SK-N-SH (cell line): ENCODE measurements at regions not wholly inside any gene's neighbourhood (a gene's known extent, or its start where the extent isn't known, plus 50 kb on each side); places are given as distances from the start of the nearest gene placed in this dataset.

Source experiments
- RAD21 ChIP-seq: IDR thresholded peaks from 2 replicates; pipeline ENCODE4 v1.6.1; 2012; ENCODE audit warnings: mild to moderate bottlenecking, low read length
- SMC3 ChIP-seq: IDR thresholded peaks from 2 replicates; pipeline ENCODE4 v1.6.1; 2012; ENCODE audit warnings: low read depth, low read length, improper control_type of control experiment
- TEAD4 ChIP-seq: IDR thresholded peaks from 2 replicates; pipeline ENCODE4 v1.4.0; 2012; ENCODE audit warnings: mild to moderate bottlenecking, borderline replicate concordance; ENCODE audit not compliant: insufficient read depth
- TF ChIP-seq, protein P1 (sequence below): fragments of 200-600 bp; sonication (generic); IDR thresholded peaks from 2 replicates; pipeline ENCODE4 v1.6.1; 2017; ENCODE audit warnings: antibody characterized with exemption, mild to moderate bottlenecking, moderate library complexity

DNA sequence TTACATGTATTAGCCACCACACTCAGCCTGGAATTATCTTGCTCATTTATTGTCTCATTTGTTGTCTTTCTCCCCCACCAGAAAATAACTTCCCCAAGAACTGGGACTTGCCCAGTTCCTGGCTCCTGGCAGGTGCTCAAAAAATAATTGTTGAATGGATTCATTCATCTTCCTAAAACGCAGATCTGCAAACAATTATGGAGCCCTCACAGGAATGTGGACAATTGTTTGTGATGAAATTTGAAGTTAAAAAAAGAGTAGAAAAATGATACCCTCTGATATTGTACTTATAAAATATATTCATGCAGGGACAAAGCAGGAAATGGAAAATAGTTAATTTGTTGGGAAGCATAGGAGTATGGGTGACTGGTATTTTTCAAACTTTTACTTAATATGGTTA lies 60.7 kb upstream of the MAP1LC3B2 start:
- TF ChIP-seq, protein P1, sequence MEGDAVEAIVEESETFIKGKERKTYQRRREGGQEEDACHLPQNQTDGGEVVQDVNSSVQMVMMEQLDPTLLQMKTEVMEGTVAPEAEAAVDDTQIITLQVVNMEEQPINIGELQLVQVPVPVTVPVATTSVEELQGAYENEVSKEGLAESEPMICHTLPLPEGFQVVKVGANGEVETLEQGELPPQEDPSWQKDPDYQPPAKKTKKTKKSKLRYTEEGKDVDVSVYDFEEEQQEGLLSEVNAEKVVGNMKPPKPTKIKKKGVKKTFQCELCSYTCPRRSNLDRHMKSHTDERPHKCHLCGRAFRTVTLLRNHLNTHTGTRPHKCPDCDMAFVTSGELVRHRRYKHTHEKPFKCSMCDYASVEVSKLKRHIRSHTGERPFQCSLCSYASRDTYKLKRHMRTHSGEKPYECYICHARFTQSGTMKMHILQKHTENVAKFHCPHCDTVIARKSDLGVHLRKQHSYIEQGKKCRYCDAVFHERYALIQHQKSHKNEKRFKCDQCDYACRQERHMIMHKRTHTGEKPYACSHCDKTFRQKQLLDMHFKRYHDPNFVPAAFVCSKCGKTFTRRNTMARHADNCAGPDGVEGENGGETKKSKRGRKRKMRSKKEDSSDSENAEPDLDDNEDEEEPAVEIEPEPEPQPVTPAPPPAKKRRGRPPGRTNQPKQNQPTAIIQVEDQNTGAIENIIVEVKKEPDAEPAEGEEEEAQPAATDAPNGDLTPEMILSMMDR, result no peak
- TF ChIP-seq TEAD4, result no peak
- no peak for TF ChIP-seq RAD21
- TF ChIP-seq SMC3, result no peak
